Activated CD4-positive, alpha-beta T cell treated with anti-CD3 and anti-CD28 coated beads, Interleukin-2, Interleukin-4, amounts not matched to agents 100 ng/mL and 50 ng/mL, durations not matched to agents 16 hours and 8 hours (primary cell): ENCODE measurements at regions not wholly inside any gene's neighbourhood (a gene's known extent, or its start where the extent isn't known, plus 50 kb on each side); places are given as distances from the start of the nearest gene placed in this dataset.
A peak's percentile ranks its signal among the peaks of the same experiment; 100 is the strongest.
"Not testable (repeated sequence)": the region's sequence is repeated elsewhere in the genome, so short reads cannot be mapped to it uniquely, and the experiment has no call there.

Experiments used
- DNase-seq: peaks from one replicate; pipeline ENCODE4 v3.0.0-alpha.2; 2020; ENCODE audit warnings: low spot score

- DNase-seq = not testable (repeated sequence)
These were observed 64.5 kb upstream of the HTR1E start for GRCh38 chr6:86872810-86873209.

- no peak for DNase-seq
These were observed 65.6 kb upstream of the HTR1E start for GRCh38 chr6:86871681-86872080.

GRCh38 chr6:86869500-86869899 lies 67.8 kb upstream of the HTR1E start:
- DNase-seq = no peak

- DNase-seq = no peak
These were observed 77.8 kb upstream of the HTR1E start for GRCh38 chr6:86859513-86859912.

- no peak for DNase-seq
These were observed 78.4 kb upstream of the HTR1E start for GRCh38 chr6:86858970-86859369.

GRCh38 chr6:86857783-86858182 lies 79.5 kb upstream of the HTR1E start:
- no peak for DNase-seq

- peak; percentile 30 for DNase-seq
These were observed 80.3 kb upstream of the HTR1E start for GRCh38 chr6:86856937-86857563.

- no peak for DNase-seq
These were observed 80.9 kb upstream of the HTR1E start for GRCh38 chr6:86856379-86856778.

GRCh38 chr6:86848986-86849385 lies 88.3 kb upstream of the HTR1E start:
- no peak for DNase-seq

GRCh38 chr6:86832686-86833085 lies 104.6 kb upstream of the HTR1E start:
- no peak for DNase-seq

- DNase-seq = no peak
These were observed 111.9 kb upstream of the HTR1E start for GRCh38 chr6:86825436-86825835.

- no peak for DNase-seq
These were observed 114.6 kb upstream of the HTR1E start for GRCh38 chr6:86822747-86823146.

- DNase-seq = no peak
These were observed 116.6 kb upstream of the HTR1E start for GRCh38 chr6:86820750-86821149.

GRCh38 chr6:86793649-86794048 lies 143.7 kb upstream of the HTR1E start:
- no peak for DNase-seq

- no peak for DNase-seq
These were observed 145.9 kb upstream of the HTR1E start for GRCh38 chr6:86791476-86791875.

GRCh38 chr6:86789779-86790411 lies 147.4 kb upstream of the HTR1E start:
- DNase-seq = no peak

- no peak for DNase-seq
These were observed 155.0 kb upstream of the HTR1E start for GRCh38 chr6:86782328-86782727.

- no peak for DNase-seq
These were observed 156.4 kb upstream of the HTR1E start for GRCh38 chr6:86780923-86781322.

GRCh38 chr6:86775893-86776292 lies 161.4 kb upstream of the HTR1E start:
- no peak for DNase-seq

GRCh38 chr6:86765211-86765610 lies 172.1 kb upstream of the HTR1E start:
- DNase-seq = no peak

- DNase-seq = not testable (repeated sequence)
These were observed 177.4 kb upstream of the HTR1E start for GRCh38 chr6:86759953-86760352.

- DNase-seq = no peak
These were observed 180.6 kb upstream of the HTR1E start for GRCh38 chr6:86756640-86757229.

- DNase-seq = no peak
These were observed 193.3 kb upstream of the HTR1E start for GRCh38 chr6:86744048-86744447.

- DNase-seq = no peak
These were observed 199.2 kb upstream of the HTR1E start for GRCh38 chr6:86738078-86738477.
